KMS-11 (cell line): ENCODE measurements at regions not wholly inside any gene's neighbourhood (a gene's known extent, or its start where the extent isn't known, plus 50 kb on each side); places are given as distances from the start of the nearest gene placed in this dataset.

Source experiments
- H2AFZ ChIP-seq: fragments of 200-600 bp; sonication (generic); 2 replicates; pipeline ENCODE4 v1.6.1; 2016; ENCODE audit warnings: antibody characterized with exemption, mixed run types, low read depth
- H3K27ac ChIP-seq: fragments of 200-600 bp; sonication (generic); 2 replicates; pipeline ENCODE4 v1.6.1; 2016; ENCODE audit warnings: mild to moderate bottlenecking, mixed run types
- H3K27me3 ChIP-seq: fragments of 200-600 bp; sonication (generic); 2 replicates; pipeline ENCODE4 v1.6.1; 2017; ENCODE audit warnings: mild to moderate bottlenecking, low read depth, mixed run types, moderate library complexity; ENCODE audit not compliant: insufficient read depth
- H3K36me3 ChIP-seq: fragments of 200-600 bp; sonication (generic); 2 replicates; pipeline ENCODE4 v1.6.1; 2017; ENCODE audit warnings: mild to moderate bottlenecking, mixed run types; ENCODE audit not compliant: insufficient read depth
- H3K4me1 ChIP-seq: fragments of 200-600 bp; sonication (generic); 2 replicates; pipeline ENCODE4 v1.6.1; 2016; ENCODE audit warnings: mild to moderate bottlenecking, low read depth, mixed run types; ENCODE audit not compliant: poor library complexity, severe bottlenecking
- H3K4me2 ChIP-seq: fragments of 200-600 bp; sonication (generic); 2 replicates; pipeline ENCODE4 v1.7.0; 2016; ENCODE audit warnings: mild to moderate bottlenecking, mixed run types
- H3K4me3 ChIP-seq: fragments of 200-600 bp; sonication (generic); IDR thresholded peaks from 2 replicates; pipeline ENCODE4 v1.6.1; 2017; ENCODE audit warnings: low read depth, low read length, mixed read lengths; ENCODE audit not compliant: insufficient read depth
- H3K79me2 ChIP-seq: fragments of 200-600 bp; sonication (generic); 2 replicates; pipeline ENCODE4 v1.6.1; 2016; ENCODE audit warnings: low read depth, mixed run types; ENCODE audit not compliant: insufficient read depth
- H3K9ac ChIP-seq: fragments of 200-600 bp; sonication (generic); 2 replicates; pipeline ENCODE4 v1.6.1; 2016; ENCODE audit warnings: mild to moderate bottlenecking, mixed run types
- H4K20me1 ChIP-seq: fragments of 200-600 bp; sonication (generic); 2 replicates; pipeline ENCODE4 v1.6.1; 2016; ENCODE audit warnings: mild to moderate bottlenecking, mixed run types; ENCODE audit not compliant: insufficient read depth
- TF ChIP-seq, protein P1 (sequence below): fragments of 200-600 bp; sonication (generic); conservative IDR thresholded peaks from 2 replicates; pipeline ENCODE4 v1.6.1; 2017; ENCODE audit warnings: low read depth, mild to moderate bottlenecking, antibody characterized with exemption, low read length, moderate library complexity, mixed read lengths

DNA sequence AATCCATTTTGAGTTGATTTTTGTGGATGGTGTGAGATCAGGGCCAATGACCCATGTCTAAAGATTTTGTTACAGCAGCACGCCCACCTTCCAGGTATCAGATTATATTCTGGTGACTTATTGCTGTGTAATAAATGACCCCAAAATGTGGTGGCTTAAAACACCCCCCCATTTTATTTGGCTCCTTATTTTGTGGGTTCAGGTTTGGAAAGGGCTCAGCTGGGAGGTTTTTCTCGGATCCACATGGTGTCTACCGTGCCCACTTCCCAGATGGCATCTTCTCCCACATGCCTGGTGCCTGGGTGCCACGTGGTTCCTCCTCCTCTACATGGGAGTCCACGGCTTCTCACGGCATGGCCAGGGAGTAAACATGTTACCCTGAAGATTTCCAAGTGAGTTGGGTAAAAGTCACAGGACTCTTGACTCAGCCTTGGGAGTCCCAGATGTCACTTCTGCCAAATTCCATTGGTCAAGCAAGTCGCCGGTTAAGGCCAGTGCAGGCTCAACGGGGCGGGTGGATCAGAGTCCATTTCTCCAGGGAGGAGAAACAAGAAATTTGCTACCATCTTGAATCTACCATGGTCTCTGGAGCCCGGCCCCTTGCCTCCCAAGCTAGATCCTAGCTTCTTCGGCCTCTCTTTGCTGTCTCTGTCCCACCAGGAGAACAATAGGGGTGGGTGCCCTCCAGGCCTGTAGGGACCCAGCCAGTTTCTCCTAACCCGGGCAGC, 214.3 kb downstream of the KIF26A start:
- Histone ChIP-seq H3K27ac (no peak overlapping the region), H3K4me2 (no peak overlapping the region), H3K36me3 (no peaks in the 10 kb centered on the region), H3K27me3 (peaks cover 8% of the 10 kb centered on the region; the same call in 1 of the 2 replicates), H2AFZ (no peak overlapping the region), H3K79me2 (no peaks in the 10 kb centered on the region), H4K20me1 (no peaks in the 10 kb centered on the region), H3K9ac (no peak overlapping the region), H3K4me3 (no peak overlapping the region), H3K4me1 (no peaks in the 10 kb centered on the region)
- TF ChIP-seq, protein P1, sequence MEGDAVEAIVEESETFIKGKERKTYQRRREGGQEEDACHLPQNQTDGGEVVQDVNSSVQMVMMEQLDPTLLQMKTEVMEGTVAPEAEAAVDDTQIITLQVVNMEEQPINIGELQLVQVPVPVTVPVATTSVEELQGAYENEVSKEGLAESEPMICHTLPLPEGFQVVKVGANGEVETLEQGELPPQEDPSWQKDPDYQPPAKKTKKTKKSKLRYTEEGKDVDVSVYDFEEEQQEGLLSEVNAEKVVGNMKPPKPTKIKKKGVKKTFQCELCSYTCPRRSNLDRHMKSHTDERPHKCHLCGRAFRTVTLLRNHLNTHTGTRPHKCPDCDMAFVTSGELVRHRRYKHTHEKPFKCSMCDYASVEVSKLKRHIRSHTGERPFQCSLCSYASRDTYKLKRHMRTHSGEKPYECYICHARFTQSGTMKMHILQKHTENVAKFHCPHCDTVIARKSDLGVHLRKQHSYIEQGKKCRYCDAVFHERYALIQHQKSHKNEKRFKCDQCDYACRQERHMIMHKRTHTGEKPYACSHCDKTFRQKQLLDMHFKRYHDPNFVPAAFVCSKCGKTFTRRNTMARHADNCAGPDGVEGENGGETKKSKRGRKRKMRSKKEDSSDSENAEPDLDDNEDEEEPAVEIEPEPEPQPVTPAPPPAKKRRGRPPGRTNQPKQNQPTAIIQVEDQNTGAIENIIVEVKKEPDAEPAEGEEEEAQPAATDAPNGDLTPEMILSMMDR: no peak

DNA sequence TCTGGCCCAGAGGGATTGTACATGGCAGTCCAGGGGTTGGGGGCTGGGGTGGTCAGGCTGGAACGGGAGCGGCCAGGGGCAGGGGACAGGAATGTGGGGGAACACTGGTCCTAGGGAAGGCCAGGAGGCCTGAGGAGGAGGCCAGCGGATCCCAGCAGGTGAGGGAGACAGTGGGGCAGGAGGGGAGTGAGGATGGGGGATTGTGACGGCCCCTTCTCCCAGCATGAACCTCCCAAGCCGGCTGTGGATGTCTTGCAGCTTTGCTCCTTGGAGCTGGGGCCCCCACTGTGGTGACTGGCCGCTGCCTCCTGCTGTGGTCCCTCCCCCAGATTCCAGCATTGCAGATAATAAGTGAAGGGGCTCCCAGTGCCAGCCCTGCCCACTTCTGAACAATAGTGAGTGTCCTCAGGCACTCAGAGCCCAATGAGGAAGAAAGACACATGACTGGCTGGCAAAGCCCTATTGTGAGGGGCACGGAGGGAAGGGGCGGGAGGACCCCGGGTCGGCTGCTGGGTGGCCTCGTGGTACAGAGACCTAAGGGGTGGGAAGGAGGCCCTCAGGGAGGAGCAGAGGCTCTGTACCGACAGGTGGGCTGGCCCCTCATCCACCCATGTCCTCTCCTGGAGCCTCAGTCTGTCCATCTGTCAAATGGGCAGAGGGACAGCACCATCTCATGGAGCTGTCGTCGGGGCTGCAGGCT, 215.0 kb downstream of the KIF26A start:
- no peaks in the 10 kb centered on the region for H3K36me3 ChIP-seq
- H3K27me3 ChIP-seq: peaks cover under 1% of the 10 kb centered on the region; the same call in 1 of the 2 replicates
- no peaks in the 10 kb centered on the region for H4K20me1 ChIP-seq
- no peaks in the 10 kb centered on the region for H3K4me1 ChIP-seq
- TF ChIP-seq, protein P1: no peak
- H3K9ac ChIP-seq: no peak overlapping the region
- no peaks in the 10 kb centered on the region for H3K79me2 ChIP-seq
- no peak overlapping the region for H3K4me2 ChIP-seq
- no peak overlapping the region for H2AFZ ChIP-seq
- H3K4me3 ChIP-seq: no peak overlapping the region
- H3K27ac ChIP-seq: no peak overlapping the region

- H2AFZ ChIP-seq: no peak overlapping the region
- H3K9ac ChIP-seq: no peak overlapping the region
- H3K4me2 ChIP-seq: no peak overlapping the region
- H3K36me3 ChIP-seq: no peaks in the 10 kb centered on the region
- no peaks in the 10 kb centered on the region for H3K79me2 ChIP-seq
- TF ChIP-seq, protein P1: no peak
- no peaks in the 10 kb centered on the region for H4K20me1 ChIP-seq
- no peaks in the 10 kb centered on the region for H3K4me1 ChIP-seq
- no peak overlapping the region for H3K27ac ChIP-seq
- H3K4me3 ChIP-seq: no peak overlapping the region
- no peaks in the 10 kb centered on the region; the same call in 1 of the 2 replicates for H3K27me3 ChIP-seq
These were observed 215.7 kb downstream of the KIF26A start for GRCh38 chr14:104353921-104354701.

DNA sequence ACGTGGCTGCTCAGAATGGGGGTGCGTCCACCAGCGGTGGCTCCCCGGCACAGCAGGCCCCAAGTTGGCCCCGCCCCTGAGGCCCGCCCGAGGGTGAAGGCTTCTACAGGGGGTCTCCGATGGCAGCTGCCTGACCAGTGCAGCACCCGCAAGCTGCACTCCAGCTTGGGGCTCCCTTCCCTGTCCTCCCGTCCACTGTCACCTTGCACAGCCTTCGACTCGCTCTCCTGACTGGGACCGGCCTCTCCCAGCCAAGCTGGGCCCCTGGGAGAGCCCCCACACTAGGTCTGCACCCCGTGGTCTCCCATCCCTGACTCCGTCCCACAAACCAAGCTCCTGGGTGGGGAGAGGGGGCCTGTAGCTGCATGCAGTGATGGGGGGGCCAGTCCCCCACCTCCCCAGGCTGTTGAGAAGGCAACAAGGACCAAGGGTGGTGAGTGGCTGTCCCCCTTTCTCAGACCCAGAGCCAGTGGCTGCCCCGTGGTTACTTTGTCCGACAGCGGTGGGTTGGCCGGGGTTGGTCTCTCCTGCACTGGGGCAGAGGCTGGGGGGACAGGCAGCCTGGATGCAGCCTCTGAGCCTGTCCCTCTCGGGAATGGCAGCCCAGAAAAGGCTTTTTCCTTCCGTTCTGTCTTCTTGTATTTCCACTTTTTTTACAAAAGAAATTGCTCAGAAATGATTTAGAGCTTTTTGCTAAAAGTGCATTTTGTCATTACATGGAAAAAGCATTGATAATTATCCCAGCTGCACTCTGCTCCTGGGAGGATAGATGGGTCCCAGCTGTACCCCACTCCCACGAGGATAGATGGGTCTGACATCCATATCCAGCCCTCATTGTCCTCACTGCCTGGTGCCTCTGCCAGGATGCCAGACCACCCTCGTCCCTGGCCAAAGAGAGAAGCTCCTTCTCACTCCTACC, 217.0 kb downstream of the KIF26A start:
- no peak overlapping the region for H3K27ac ChIP-seq
- TF ChIP-seq, protein P1: no peak

More for the DNA sequence above, 217.0 kb downstream of the KIF26A start:
- no peaks in the 10 kb centered on the region for H3K4me1 ChIP-seq
- H3K9ac ChIP-seq: no peak overlapping the region
- no peaks in the 10 kb centered on the region for H3K36me3 ChIP-seq
- no peak overlapping the region for H3K4me2 ChIP-seq
- H3K79me2 ChIP-seq: no peaks in the 10 kb centered on the region
- H3K27me3 ChIP-seq: no peaks in the 10 kb centered on the region; the same call in 1 of the 2 replicates
- no peak overlapping the region for H2AFZ ChIP-seq
- no peaks in the 10 kb centered on the region for H4K20me1 ChIP-seq
- H3K4me3 ChIP-seq: no peak overlapping the region
